PC-3 (cell line): ENCODE measurements at regions not wholly inside any gene's neighbourhood (a gene's known extent, or its start where the extent isn't known, plus 50 kb on each side); places are given as distances from the start of the nearest gene placed in this dataset.

Experiments used
- ATAC-seq: fragments of 200-7000 bp; cut with Tn5 transposase; 2 replicates; pipeline ENCODE4 v1.9.1; 2020; ENCODE audit warnings: mild to moderate bottlenecking, moderate library complexity
- BruUV-seq: library from RNA; stranded (reverse); fragments of 400-500 nt; replicated peaks from 2 replicates; lab custom pipeline; 2021; lab: Mats Ljungman, UMichigan
- CTCF ChIA-PET: fragments of 300-600 bp; sonication (Branson Sonifier 250); formaldehyde crosslinking; loops from one replicate; lab custom pipeline; 2022; ENCODE audit warnings: antibody characterized with exemption; lab: Charles Lee
- POLR2A ChIA-PET: fragments of 300-600 bp; sonication (Branson Sonifier 250); formaldehyde crosslinking; loops from one replicate; lab custom pipeline; 2022; ENCODE audit warnings: antibody characterized with exemption; ENCODE audit not compliant: unreplicated experiment; lab: Charles Lee
- DNase-seq: peaks from one replicate; pipeline ENCODE4 v3.0.0-alpha.2; 2015
- H2AFZ ChIP-seq: fragments of 300-600 bp; sonication (generic); 2 replicates; pipeline ENCODE4 v1.6.0; 2016; ENCODE audit warnings: antibody characterized with exemption, low read length
- H3F3A ChIP-seq: fragments of 300-600 bp; sonication (generic); one replicate; pipeline ENCODE4 v1.6.0; 2017; ENCODE audit warnings: antibody characterized with exemption, low read length, control low read depth, mild to moderate bottlenecking; ENCODE audit not compliant: unreplicated experiment
- H3K27ac ChIP-seq: fragments of 300-600 bp; sonication (generic); 2 replicates; pipeline ENCODE4 v1.5.1; 2016; ENCODE audit warnings: mild to moderate bottlenecking, low read length
- H3K27me3 ChIP-seq: fragments of 300-600 bp; sonication (generic); 2 replicates; pipeline ENCODE4 v1.6.1; 2016; ENCODE audit warnings: low read length, mixed read lengths
- H3K36me3 ChIP-seq: fragments of 300-600 bp; sonication (generic); 2 replicates; pipeline ENCODE4 v1.6.1; 2016; ENCODE audit warnings: low read depth, mixed run types, low read length, mixed read lengths
- H3K4me1 ChIP-seq: fragments of 300-600 bp; sonication (generic); 2 replicates; pipeline ENCODE4 v1.5.1; 2016; ENCODE audit warnings: low read length; ENCODE audit not compliant: insufficient read depth
- H3K4me2 ChIP-seq: fragments of 300-600 bp; sonication (generic); 2 replicates; pipeline ENCODE4 v1.6.0; 2016; ENCODE audit warnings: low read length
- H3K4me3 ChIP-seq: fragments of 300-600 bp; sonication (generic); 2 replicates; pipeline ENCODE4 v1.5.1; 2016; ENCODE audit warnings: mild to moderate bottlenecking, low read length, mixed read lengths
- H3K79me2 ChIP-seq: fragments of 300-600 bp; sonication (generic); 2 replicates; pipeline ENCODE4 v1.6.1; 2017; ENCODE audit warnings: low read length, mixed read lengths
- H3K9ac ChIP-seq: fragments of 300-600 bp; sonication (generic); 2 replicates; pipeline ENCODE4 v1.6.0; 2016; ENCODE audit warnings: mild to moderate bottlenecking, low read length
- H3K9me2 ChIP-seq: fragments of 300-600 bp; sonication (generic); replicated peaks from 2 replicates; pipeline ENCODE4 v1.6.1; 2016; ENCODE audit warnings: mixed run types, low read length, mixed read lengths
- H3K9me3 ChIP-seq: fragments of 300-600 bp; sonication (generic); 2 replicates; pipeline ENCODE4 v1.6.1; 2016; ENCODE audit warnings: low read length, mixed read lengths
- H4K20me1 ChIP-seq: fragments of 300-600 bp; sonication (generic); 2 replicates; pipeline ENCODE4 v1.6.1; 2016; ENCODE audit warnings: low read length, mixed read lengths
- CTCF ChIP-seq: fragments of 300-600 bp; sonication (generic); conservative IDR thresholded peaks from 2 replicates; pipeline ENCODE4 v1.5.1; 2017; ENCODE audit warnings: antibody characterized with exemption, low read depth, mild to moderate bottlenecking, low read length
- EZH2 ChIP-seq: fragments of 300-600 bp; sonication (generic); IDR thresholded peaks from one replicate; pipeline ENCODE4 v1.6.1; 2017; ENCODE audit warnings: antibody characterized with exemption, mild to moderate bottlenecking, low read length; ENCODE audit not compliant: unreplicated experiment
- EZH2phosphoT487 ChIP-seq: fragments of 300-600 bp; sonication (generic); IDR thresholded peaks from 2 replicates; pipeline ENCODE4 v1.6.1; 2018; ENCODE audit warnings: mild to moderate bottlenecking, antibody characterized with exemption, low read length, borderline replicate concordance
- intact Hi-C: fragments of 100-400 bp; cut with micrococcal nuclease; formaldehyde crosslinking; loops from 2 replicates; pipeline ENCODE4 v1.9.0; 2023

GRCh38 chr2:14336759-14337382 is 295.6 kb upstream of the LRATD1 start:
- Histone ChIP-seq H3K4me3 (no peak overlapping the region), H4K20me1 (no peaks in the 10 kb centered on the region), H3K36me3 (no peaks in the 10 kb centered on the region), H3K27ac (no peak overlapping the region), H3F3A (no peaks in the 10 kb centered on the region), H2AFZ (no peak overlapping the region), H3K4me1 (no peaks in the 10 kb centered on the region), H3K9me2 (no peaks in the 10 kb centered on the region), H3K27me3 (no peaks in the 10 kb centered on the region), H3K9ac (no peak overlapping the region), H3K4me2 (no peak overlapping the region), H3K9me3 (no peaks in the 10 kb centered on the region), H3K79me2 (no peaks in the 10 kb centered on the region)
- BruUV-seq, result no TSS peak
- ChIA-PET CTCF (no interaction called here), POLR2A (no interaction called here)
- DNase-seq, result no peak
- intact Hi-C loops, result no loop called here
- no peak for TF ChIP-seq EZH2phosphoT487
- no peak for TF ChIP-seq CTCF
- no peak for TF ChIP-seq EZH2
- ATAC-seq, result no peak

- H3K9me3 ChIP-seq, result no peaks in the 10 kb centered on the region
- POLR2A ChIA-PET, result no interaction called here
- no peak for TF ChIP-seq EZH2
- no peak for TF ChIP-seq EZH2phosphoT487
- no peak for TF ChIP-seq CTCF
- H3K4me3 ChIP-seq, result no peak overlapping the region
- H3K9ac ChIP-seq, result no peak overlapping the region
- ATAC-seq (peak; percentile 33; the same call in 1 of the 2 replicates), DNase-seq (peak; percentile 19)
- BruUV-seq, result no TSS peak
- no peaks in the 10 kb centered on the region for H3K79me2 ChIP-seq
- H2AFZ ChIP-seq, result no peak overlapping the region
- no peaks in the 10 kb centered on the region for H3K9me2 ChIP-seq
- H3K27ac ChIP-seq, result no peak overlapping the region
- intact Hi-C loops, result no loop called here
- CTCF ChIA-PET, result no interaction called here
- H3K27me3 ChIP-seq, result no peaks in the 10 kb centered on the region
- H3K4me1 ChIP-seq, result no peaks in the 10 kb centered on the region
- H3K36me3 ChIP-seq, result no peaks in the 10 kb centered on the region
- no peaks in the 10 kb centered on the region for H4K20me1 ChIP-seq
- no peaks in the 10 kb centered on the region for H3F3A ChIP-seq
- 0 out of 2 replicates have a peak overlapping the region, but pooled peaks have one; percentile 8 for H3K4me2 ChIP-seq
Measured at GRCh38 chr2:14340703-14341102, 291.8 kb upstream of the LRATD1 start.

- ChIA-PET CTCF (no interaction called here), POLR2A (no interaction called here)
- Histone ChIP-seq H3K9me2 (no peaks in the 10 kb centered on the region), H3K4me2 (no peak overlapping the region), H4K20me1 (no peaks in the 10 kb centered on the region), H3K9ac (no peak overlapping the region), H3K79me2 (no peaks in the 10 kb centered on the region), H3K4me1 (no peaks in the 10 kb centered on the region), H3F3A (no peaks in the 10 kb centered on the region), H3K4me3 (no peak overlapping the region), H3K9me3 (no peaks in the 10 kb centered on the region), H3K36me3 (no peaks in the 10 kb centered on the region), H3K27me3 (no peaks in the 10 kb centered on the region), H2AFZ (no peak overlapping the region), H3K27ac (no peak overlapping the region)
- no peak for TF ChIP-seq EZH2
- TF ChIP-seq CTCF, result no peak
- TF ChIP-seq EZH2phosphoT487, result no peak
- ATAC-seq, result no peak
- intact Hi-C loops, result no loop called here
- no TSS peak for BruUV-seq
- DNase-seq, result no peak
Measured at GRCh38 chr2:14342313-14342712, 290.2 kb upstream of the LRATD1 start.
